ENCODE measurements at regions not wholly inside any gene's neighbourhood (a gene's known extent, or its start where the extent isn't known, plus 50 kb on each side); places are given as distances from the start of the nearest gene placed in this dataset.

- TF ChIP-seq EP300 (IDR thresholded peaks at IDR 0.05; ENCODE audit: borderline replicate concordance) = no peak
- no peak for TF ChIP-seq RAD21 (IDR thresholded peaks at IDR 0.05; ENCODE audit: low read depth)
- no peak for TF ChIP-seq CEBPB (IDR thresholded peaks at IDR 0.05)
- no peak for TF ChIP-seq USF1 (IDR thresholded peaks at IDR 0.05)
- TF ChIP-seq TEAD4 (IDR thresholded peaks at IDR 0.05) = no peak
- no peak for TF ChIP-seq ZBTB7A (IDR thresholded peaks at IDR 0.05; ENCODE audit: low read depth)
- TF ChIP-seq YY1 (IDR thresholded peaks at IDR 0.05; ENCODE audit: low read depth) = no peak
Observed at GRCh38 chr5:104494083-104494482, 931.5 kb upstream of the NUDT12 start.
